ENCODE measurements at regions not wholly inside any gene's neighbourhood (a gene's known extent, or its start where the extent isn't known, plus 50 kb on each side); places are given as distances from the start of the nearest gene placed in this dataset.

DNA sequence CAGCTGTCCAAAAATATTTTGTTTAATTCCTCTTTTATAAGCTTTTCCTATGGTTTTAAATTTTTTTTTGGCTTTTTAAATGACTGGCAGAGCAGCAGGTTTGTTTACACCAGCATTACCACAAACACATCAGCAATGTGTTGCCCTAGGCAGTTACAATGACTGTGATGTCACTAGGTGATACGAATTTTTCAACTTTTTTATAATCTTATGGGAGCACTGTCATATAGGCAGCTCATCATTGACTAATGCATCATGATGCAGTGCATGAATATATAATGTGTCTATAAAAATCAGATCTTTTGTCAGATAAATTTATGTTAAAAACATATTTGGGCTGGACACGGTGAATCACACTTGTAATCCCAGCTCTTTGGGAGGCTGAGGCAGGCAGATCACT, 231.6 kb upstream of the SLIT2 start:
- Histone ChIP-seq H3K27me3 (ENCODE audit: control insufficient read depth, low read length) (no peaks in the 10 kb centered on the region), H3K9me3 (ENCODE audit: control insufficient read depth, insufficient read depth, low read length) (no peaks in the 10 kb centered on the region), H3K4me1 (ENCODE audit: control insufficient read depth, low read length) (no peaks in the 10 kb centered on the region), H3F3A (ENCODE audit: control insufficient read depth, insufficient read depth) (no peaks in the 10 kb centered on the region), H3K4me3 (ENCODE audit: low read length) (no peak overlapping the region), H4K20me1 (ENCODE audit: control insufficient read depth, insufficient read depth, low read depth, low read length) (no peaks in the 10 kb centered on the region), H3K27ac (ENCODE audit: low read depth, low read length) (no peak overlapping the region), H3K36me3 (ENCODE audit: control insufficient read depth, low read length) (no peaks in the 10 kb centered on the region), H3K4me2 (ENCODE audit: low read length) (no peak overlapping the region), H3K79me2 (ENCODE audit: control insufficient read depth, low read length) (no peaks in the 10 kb centered on the region), H3K9me2 (replicated peaks; ENCODE audit: control insufficient read depth, low read length) (no peaks in the 10 kb centered on the region)
- no peak for TF ChIP-seq EZH2phosphoT487 (IDR thresholded peaks at IDR 0.05; ENCODE audit: borderline replicate concordance, low read length)
- TF ChIP-seq, protein P1, sequence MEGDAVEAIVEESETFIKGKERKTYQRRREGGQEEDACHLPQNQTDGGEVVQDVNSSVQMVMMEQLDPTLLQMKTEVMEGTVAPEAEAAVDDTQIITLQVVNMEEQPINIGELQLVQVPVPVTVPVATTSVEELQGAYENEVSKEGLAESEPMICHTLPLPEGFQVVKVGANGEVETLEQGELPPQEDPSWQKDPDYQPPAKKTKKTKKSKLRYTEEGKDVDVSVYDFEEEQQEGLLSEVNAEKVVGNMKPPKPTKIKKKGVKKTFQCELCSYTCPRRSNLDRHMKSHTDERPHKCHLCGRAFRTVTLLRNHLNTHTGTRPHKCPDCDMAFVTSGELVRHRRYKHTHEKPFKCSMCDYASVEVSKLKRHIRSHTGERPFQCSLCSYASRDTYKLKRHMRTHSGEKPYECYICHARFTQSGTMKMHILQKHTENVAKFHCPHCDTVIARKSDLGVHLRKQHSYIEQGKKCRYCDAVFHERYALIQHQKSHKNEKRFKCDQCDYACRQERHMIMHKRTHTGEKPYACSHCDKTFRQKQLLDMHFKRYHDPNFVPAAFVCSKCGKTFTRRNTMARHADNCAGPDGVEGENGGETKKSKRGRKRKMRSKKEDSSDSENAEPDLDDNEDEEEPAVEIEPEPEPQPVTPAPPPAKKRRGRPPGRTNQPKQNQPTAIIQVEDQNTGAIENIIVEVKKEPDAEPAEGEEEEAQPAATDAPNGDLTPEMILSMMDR (IDR thresholded peaks at IDR 0.05; ENCODE audit: low read depth, low read length, poor library complexity, severe bottlenecking): no peak

DNA sequence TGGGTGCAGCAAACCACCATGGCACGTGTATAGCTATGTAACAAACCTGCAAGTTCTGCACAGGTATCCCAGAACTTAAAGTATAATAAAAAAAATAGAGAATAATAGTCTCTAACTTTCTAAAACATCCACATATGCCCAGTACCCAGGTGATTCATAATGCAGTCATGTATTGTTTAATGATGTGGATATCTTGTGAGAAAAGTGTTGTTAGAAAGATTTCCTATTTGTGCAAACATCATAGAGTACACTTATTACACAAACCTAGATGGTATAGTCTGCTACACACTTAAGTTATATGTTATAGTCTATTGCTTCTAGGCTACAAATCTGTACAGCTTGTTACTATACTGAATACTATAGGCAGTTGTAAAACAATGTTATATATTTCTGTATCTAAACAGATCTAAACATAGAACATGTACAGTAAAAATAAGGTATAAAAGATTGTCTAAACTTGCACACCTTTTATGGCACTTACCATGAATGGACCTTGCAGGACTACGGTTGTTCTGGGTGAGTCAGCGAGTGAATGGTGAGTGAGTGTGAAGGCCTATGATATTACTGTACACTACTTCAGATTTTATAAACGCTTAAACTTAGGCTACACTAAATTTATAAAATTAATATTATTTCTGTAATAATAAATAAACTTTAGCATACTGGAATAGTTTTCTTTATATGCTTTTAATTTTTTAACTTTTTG, 232.2 kb upstream of the SLIT2 start:
- H3K36me3 ChIP-seq (ENCODE audit: control insufficient read depth, low read length): no peaks in the 10 kb centered on the region

DNA sequence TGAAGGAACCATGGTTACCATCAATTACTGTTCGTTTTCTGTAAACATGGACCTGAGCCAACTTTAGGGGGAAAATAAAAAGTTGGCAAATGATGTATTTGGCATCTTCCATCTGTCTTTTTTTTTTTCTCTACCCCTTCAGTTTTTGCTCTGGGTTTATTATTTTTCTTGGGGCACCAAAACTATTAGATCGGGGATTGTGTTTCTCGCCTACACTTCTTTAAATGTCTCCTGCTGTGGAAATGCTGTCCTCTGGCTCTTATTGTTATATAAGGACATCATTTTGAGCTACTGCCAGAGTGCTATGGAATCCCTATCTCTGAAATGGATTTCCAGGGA, 234.0 kb upstream of the SLIT2 start:
- Histone ChIP-seq H3K27me3 (ENCODE audit: control insufficient read depth, low read length) (no peaks in the 10 kb centered on the region), H3K9me3 (ENCODE audit: control insufficient read depth, insufficient read depth, low read length) (no peaks in the 10 kb centered on the region), H3K27ac (ENCODE audit: low read depth, low read length) (no peak overlapping the region), H3K4me3 (ENCODE audit: low read length) (no peak overlapping the region), H3F3A (ENCODE audit: control insufficient read depth, insufficient read depth) (no peaks in the 10 kb centered on the region), H3K79me2 (ENCODE audit: control insufficient read depth, low read length) (no peaks in the 10 kb centered on the region), H3K4me2 (ENCODE audit: low read length) (no peak overlapping the region), H3K4me1 (ENCODE audit: control insufficient read depth, low read length) (no peaks in the 10 kb centered on the region), H3K36me3 (ENCODE audit: control insufficient read depth, low read length) (no peaks in the 10 kb centered on the region), H4K20me1 (ENCODE audit: control insufficient read depth, insufficient read depth, low read depth, low read length) (no peaks in the 10 kb centered on the region), H3K9me2 (replicated peaks; ENCODE audit: control insufficient read depth, low read length) (no peaks in the 10 kb centered on the region)
- TF ChIP-seq EZH2phosphoT487 (IDR thresholded peaks at IDR 0.05; ENCODE audit: borderline replicate concordance, low read length): no peak
- TF ChIP-seq, protein P1 (IDR thresholded peaks at IDR 0.05; ENCODE audit: low read depth, low read length, poor library complexity, severe bottlenecking): no peak

More for the DNA sequence above, 232.2 kb upstream of the SLIT2 start:
- no peak overlapping the region for H3K4me3 ChIP-seq (ENCODE audit: low read length)
- no peaks in the 10 kb centered on the region for H3K4me1 ChIP-seq (ENCODE audit: control insufficient read depth, low read length)
- no peaks in the 10 kb centered on the region for H3K79me2 ChIP-seq (ENCODE audit: control insufficient read depth, low read length)
- H3K9me2 ChIP-seq (replicated peaks; ENCODE audit: control insufficient read depth, low read length): no peaks in the 10 kb centered on the region
- no peaks in the 10 kb centered on the region for H3K27me3 ChIP-seq (ENCODE audit: control insufficient read depth, low read length)
- H3F3A ChIP-seq (ENCODE audit: control insufficient read depth, insufficient read depth): no peaks in the 10 kb centered on the region
- no peak for TF ChIP-seq EZH2phosphoT487 (IDR thresholded peaks at IDR 0.05; ENCODE audit: borderline replicate concordance, low read length)
- TF ChIP-seq, protein P1 (IDR thresholded peaks at IDR 0.05; ENCODE audit: low read depth, low read length, poor library complexity, severe bottlenecking): no peak
- no peak overlapping the region for H3K4me2 ChIP-seq (ENCODE audit: low read length)
- H4K20me1 ChIP-seq (ENCODE audit: control insufficient read depth, insufficient read depth, low read depth, low read length): no peaks in the 10 kb centered on the region
- H3K9me3 ChIP-seq (ENCODE audit: control insufficient read depth, insufficient read depth, low read length): no peaks in the 10 kb centered on the region
- H3K27ac ChIP-seq (ENCODE audit: low read depth, low read length): no peak overlapping the region

Measured in DOHH2 (cell line).